ACC112 (cell line): ENCODE measurements at regions not wholly inside any gene's neighbourhood (a gene's known extent, or its start where the extent isn't known, plus 50 kb on each side); places are given as distances from the start of the nearest gene placed in this dataset.

Source experiments
- H2AFZ ChIP-seq: fragments of 200-600 bp; sonication (generic); one replicate; pipeline ENCODE4 v1.6.0; 2017; ENCODE audit warnings: antibody characterized with exemption, low read length; ENCODE audit not compliant: unreplicated experiment
- H3K27ac ChIP-seq: fragments of 200-600 bp; sonication (generic); 2 replicates; pipeline ENCODE4 v1.5.1; 2014; ENCODE audit warnings: low read depth, mild to moderate bottlenecking, antibody characterized with exemption, low read length, moderate library complexity
- H3K27me3 ChIP-seq: fragments of 200-600 bp; sonication (generic); 2 replicates; pipeline ENCODE4 v1.6.1; 2014; ENCODE audit warnings: mild to moderate bottlenecking, antibody characterized with exemption, low read length, moderate library complexity, mixed read lengths; ENCODE audit not compliant: insufficient read depth
- H3K36me3 ChIP-seq: fragments of 200-600 bp; sonication (generic); 2 replicates; pipeline ENCODE4 v1.6.1; 2016; ENCODE audit warnings: mild to moderate bottlenecking, antibody characterized with exemption, low read length, moderate library complexity, mixed read lengths; ENCODE audit not compliant: insufficient read depth
- H3K4me1 ChIP-seq: fragments of 200-600 bp; sonication (generic); one replicate; pipeline ENCODE4 v1.6.1; 2016; ENCODE audit warnings: low read length, mixed read lengths; ENCODE audit not compliant: insufficient read depth, unreplicated experiment, control insufficient read depth
- H3K4me3 ChIP-seq: fragments of 200-600 bp; sonication (generic); 2 replicates; pipeline ENCODE4 v1.5.1; 2014; ENCODE audit warnings: mild to moderate bottlenecking, low read depth, low read length
- H3K79me2 ChIP-seq: fragments of 200-600 bp; sonication (generic); one replicate; pipeline ENCODE4 v1.6.0; 2016; ENCODE audit warnings: low read length; ENCODE audit not compliant: control insufficient read depth, unreplicated experiment, insufficient read depth

DNA sequence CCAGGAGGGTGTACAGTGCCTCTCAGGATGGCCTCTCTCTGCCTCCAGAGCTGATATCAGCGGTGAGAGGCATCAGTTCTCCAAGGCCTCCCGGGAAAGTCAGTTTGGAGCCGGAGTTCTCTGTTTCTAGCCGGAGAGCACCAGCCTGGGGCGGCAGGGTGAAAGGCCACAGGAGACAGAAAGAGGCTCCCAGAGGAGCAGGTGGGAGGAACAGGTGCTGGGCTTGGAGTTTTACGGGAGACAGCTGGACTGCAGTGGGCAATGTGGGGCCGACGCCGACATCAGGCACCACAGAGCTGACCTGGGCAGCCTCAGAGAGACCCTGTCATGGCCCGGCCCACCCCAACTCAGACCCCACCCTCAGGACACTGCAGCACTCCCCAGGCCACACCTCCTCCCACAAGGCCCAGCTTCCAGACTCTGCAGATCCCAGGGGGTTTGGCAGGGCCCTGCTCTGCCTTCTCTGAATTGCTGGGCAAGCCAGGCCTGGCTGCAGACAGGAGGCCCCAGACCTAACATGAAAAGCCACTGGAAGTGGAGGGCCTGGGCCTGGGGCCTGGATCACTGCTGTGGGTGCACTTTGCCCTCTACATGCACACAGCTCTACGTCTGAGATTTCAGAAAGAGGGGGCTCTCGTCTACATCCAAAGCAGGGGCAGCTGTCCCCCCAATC lies 885.6 kb downstream of the BRD1 start:
- Histone ChIP-seq H3K4me3 (no peak overlapping the region), H3K79me2 (no peaks in the 10 kb centered on the region), H3K4me1 (no peaks in the 10 kb centered on the region), H3K27me3 (no peaks in the 10 kb centered on the region), H3K36me3 (no peaks in the 10 kb centered on the region), H2AFZ (no peak overlapping the region), H3K27ac (no peak overlapping the region)

DNA sequence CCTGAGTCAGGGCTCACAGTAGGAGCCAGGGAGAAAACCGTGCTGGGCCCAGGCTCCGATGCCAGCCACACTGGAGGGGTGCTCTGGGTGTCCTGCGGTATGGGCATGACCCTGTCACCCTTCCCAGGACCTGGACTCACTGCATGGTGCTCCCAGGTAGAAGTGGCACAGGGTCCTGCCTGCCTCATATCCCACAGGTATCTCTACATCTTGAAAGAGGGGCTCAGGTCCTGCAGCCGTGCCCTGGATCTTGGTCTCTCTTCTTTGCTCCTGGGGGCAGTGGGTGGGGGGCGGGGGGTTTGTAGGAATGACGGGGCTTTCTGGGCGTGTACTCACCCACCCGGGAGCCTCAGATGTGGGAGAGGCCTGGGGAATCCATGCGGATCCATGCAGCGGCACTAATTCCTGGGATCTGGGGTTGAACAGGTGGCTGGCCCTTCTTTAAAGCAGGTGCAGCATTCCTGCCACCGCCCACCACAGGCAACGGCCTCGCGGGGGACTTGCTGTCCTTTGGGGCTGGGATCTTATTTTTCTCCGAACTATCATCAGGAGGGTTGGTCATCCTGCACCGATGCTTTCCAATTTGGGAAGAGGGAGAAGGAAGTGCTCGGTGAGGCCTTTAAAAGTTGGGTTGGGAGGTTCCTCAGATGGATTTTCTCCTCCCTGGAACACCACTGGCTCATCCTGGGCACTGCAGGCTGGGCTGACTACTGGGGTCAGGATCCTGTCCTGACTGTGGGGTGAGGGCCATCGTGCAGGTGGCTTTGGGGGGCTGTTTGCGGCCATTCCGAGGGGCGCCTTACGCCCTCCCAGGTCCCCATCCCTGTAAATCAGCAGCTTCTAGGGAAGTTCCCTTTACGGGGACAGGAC lies 886.4 kb downstream of the BRD1 start:
- Histone ChIP-seq H3K27me3 (no peaks in the 10 kb centered on the region), H3K4me1 (no peaks in the 10 kb centered on the region), H3K4me3 (no peak overlapping the region), H3K79me2 (no peaks in the 10 kb centered on the region), H2AFZ (no peak overlapping the region), H3K27ac (no peak overlapping the region), H3K36me3 (no peaks in the 10 kb centered on the region)

DNA sequence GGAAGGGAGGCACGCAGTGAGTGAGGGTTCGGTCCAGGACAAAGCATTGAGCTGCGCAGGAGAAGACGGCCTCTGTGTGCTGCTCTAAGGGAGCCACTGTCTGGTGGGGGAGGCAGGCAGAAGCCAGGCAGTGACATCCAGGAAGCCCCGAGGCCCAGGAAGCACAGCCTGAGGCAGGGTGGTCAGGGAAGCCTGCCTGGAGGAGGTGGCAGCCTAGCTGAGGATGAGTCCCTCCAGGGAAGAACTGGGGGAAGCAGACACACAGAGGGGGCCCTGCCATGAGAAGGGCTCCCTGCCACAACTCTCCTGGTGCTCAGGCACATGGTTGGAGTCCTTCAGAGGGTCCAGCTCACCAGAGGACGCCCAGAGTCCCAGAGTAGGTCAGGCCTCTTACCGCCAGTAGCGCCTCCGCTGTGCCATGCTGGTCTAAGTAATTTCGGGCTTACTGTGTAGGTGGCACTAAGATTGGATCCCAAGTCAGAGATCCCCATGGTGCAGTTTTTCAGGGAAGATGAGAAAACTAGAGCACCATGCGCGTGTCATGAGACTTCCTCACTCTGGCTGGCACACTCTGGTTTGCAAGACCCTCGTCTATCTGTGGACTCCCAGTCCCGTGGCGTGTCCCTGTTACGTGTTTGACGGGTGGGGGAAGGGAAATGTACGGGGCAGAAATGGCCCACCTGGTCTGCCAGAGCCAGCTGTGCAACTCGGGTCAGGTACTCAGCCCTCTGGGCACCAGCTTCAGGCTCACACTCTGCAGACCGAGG lies 887.2 kb downstream of the BRD1 start:
- H3K4me3 ChIP-seq: no peak overlapping the region
- H3K36me3 ChIP-seq: no peaks in the 10 kb centered on the region
- H3K27ac ChIP-seq: no peak overlapping the region
- H3K4me1 ChIP-seq: no peaks in the 10 kb centered on the region
- H3K79me2 ChIP-seq: no peaks in the 10 kb centered on the region
- no peaks in the 10 kb centered on the region for H3K27me3 ChIP-seq
- no peak overlapping the region for H2AFZ ChIP-seq

DNA sequence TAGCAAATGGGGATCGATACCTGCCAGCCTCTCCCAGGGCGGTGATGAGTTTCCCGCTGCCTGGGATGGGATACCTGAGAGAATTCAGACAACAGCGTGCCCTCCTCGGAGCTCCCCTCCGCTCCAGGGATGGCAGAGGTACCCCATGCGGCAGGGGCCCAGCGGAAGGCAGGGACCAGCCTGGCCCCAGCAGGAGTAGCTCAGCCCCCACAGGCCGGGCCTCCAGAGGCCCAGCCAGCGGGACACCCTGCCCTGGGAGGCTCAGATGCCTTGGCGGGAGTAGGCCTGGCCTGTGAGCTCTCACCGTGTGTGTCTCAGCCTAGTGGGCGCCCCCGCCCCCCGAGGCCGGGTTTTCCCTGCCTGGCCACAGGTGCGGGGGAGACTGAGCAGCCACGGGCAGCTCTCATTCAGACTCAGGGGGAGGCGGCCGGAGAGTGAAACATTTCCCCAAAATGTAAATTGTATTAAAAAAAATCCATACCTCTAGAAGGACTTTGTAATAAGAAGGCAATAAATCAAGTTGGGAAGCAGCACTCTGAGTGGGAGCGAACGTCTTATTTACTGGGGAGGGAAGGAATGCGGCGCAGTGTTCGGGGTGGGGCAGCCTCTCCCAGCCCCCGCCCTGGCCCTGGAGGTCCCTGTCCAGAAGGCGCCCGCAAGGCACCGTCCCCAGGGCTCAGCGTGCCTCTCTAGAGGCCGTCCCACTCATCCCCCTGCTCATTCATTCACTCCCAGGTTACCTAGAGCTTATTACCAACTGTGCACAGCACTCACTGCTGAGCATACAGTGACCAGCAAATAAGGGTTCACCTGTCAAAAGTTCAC lies 888.0 kb downstream of the BRD1 start:
- no peaks in the 10 kb centered on the region for H3K4me1 ChIP-seq
- H3K4me3 ChIP-seq: no peak overlapping the region
- H2AFZ ChIP-seq: no peak overlapping the region
- no peaks in the 10 kb centered on the region for H3K36me3 ChIP-seq
- no peak overlapping the region for H3K27ac ChIP-seq
- H3K79me2 ChIP-seq: no peaks in the 10 kb centered on the region
- H3K27me3 ChIP-seq: no peaks in the 10 kb centered on the region

DNA sequence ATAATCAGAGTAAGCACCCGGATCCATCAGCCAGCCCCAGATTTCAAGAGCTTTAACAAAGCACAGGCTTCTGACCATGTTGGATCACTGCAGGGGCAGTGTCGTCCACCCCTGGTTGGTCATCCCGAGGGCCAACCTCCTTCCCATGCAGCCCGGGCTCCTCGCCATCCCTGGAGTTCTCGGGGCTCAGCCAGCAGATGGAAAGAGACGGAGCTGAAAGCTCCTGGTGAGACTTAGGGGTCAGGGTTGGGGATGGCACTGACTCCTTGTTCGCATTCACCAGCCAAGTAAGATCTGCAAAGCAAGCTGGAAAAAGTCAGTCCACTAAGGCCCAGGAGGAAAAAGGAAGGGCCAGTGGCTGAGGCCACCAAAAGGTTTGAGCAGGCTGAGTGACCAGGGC lies 888.9 kb downstream of the BRD1 start:
- Histone ChIP-seq H3K4me1 (no peaks in the 10 kb centered on the region), H3K27ac (no peak overlapping the region), H3K36me3 (no peaks in the 10 kb centered on the region), H3K4me3 (no peak overlapping the region), H2AFZ (no peak overlapping the region), H3K79me2 (no peaks in the 10 kb centered on the region), H3K27me3 (no peaks in the 10 kb centered on the region)

DNA sequence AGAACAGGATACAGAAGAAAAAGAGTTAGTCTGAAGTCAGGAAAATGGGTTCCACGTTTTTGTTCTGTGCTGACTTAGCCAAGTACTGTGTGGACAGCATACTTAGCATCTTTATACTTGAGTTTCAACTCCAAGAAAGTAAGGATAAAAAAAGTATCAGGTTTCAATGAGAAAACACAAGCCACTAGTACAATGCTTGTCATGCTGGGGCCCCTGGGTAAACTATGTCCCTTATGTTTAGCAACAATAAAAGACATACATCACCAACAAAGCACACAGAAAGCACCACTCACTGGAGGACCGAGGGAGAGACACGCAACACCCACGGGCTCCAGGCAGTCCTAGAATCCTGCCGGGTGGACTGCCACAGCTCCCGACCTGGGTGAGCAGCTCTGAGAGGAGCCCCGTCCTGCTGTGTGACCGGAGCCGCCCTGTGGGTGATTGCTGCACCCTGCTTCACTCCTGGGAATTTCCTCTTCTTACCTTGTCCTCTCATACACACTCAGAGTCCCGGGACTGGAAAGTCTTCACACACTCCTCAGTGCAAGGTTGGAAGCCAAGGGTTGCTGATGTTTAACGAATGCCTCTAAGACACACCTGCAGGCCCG lies 890.5 kb downstream of the BRD1 start:
- Histone ChIP-seq H3K4me3 (no peak overlapping the region), H2AFZ (no peak overlapping the region), H3K27me3 (no peaks in the 10 kb centered on the region), H3K4me1 (no peaks in the 10 kb centered on the region), H3K79me2 (no peaks in the 10 kb centered on the region), H3K36me3 (no peaks in the 10 kb centered on the region), H3K27ac (no peak overlapping the region)

DNA sequence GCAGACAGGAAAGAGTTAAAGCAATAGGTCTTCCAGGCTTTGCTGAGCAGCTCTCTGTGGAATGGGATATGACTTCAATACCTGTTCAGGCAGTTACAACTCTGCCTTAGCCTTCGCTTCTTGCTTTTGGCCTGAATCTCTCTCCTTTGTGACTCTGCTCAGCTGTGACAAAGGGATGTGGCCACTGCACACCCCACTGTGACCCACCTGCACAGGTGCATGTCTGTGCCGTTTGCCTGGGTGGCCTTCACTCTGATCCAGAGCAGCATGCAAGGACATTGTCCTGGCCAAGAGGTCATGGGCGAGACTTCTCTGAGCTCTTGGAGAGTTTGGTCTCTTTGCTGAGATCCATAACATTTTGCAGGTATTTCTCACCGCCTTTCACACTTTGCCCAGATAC lies 891.3 kb downstream of the BRD1 start:
- Histone ChIP-seq H3K4me1 (no peaks in the 10 kb centered on the region), H3K27ac (no peak overlapping the region), H3K36me3 (no peaks in the 10 kb centered on the region), H3K79me2 (no peaks in the 10 kb centered on the region), H3K27me3 (no peaks in the 10 kb centered on the region), H2AFZ (no peak overlapping the region), H3K4me3 (no peak overlapping the region)

- no peaks in the 10 kb centered on the region for H3K36me3 ChIP-seq
- no peak overlapping the region for H2AFZ ChIP-seq
- no peaks in the 10 kb centered on the region for H3K4me1 ChIP-seq
- H3K27me3 ChIP-seq: no peaks in the 10 kb centered on the region
- no peak overlapping the region for H3K4me3 ChIP-seq
- no peaks in the 10 kb centered on the region for H3K79me2 ChIP-seq
- H3K27ac ChIP-seq: no peak overlapping the region
Measured at GRCh38 chr22:48934446-48934845, 893.2 kb downstream of the BRD1 start.

GRCh38 chr22:48931452-48931851 lies 896.2 kb downstream of the BRD1 start:
- Histone ChIP-seq H2AFZ (no peak overlapping the region), H3K4me1 (no peaks in the 10 kb centered on the region), H3K4me3 (no peak overlapping the region), H3K27me3 (no peaks in the 10 kb centered on the region), H3K36me3 (no peaks in the 10 kb centered on the region), H3K27ac (no peak overlapping the region), H3K79me2 (no peaks in the 10 kb centered on the region)

DNA sequence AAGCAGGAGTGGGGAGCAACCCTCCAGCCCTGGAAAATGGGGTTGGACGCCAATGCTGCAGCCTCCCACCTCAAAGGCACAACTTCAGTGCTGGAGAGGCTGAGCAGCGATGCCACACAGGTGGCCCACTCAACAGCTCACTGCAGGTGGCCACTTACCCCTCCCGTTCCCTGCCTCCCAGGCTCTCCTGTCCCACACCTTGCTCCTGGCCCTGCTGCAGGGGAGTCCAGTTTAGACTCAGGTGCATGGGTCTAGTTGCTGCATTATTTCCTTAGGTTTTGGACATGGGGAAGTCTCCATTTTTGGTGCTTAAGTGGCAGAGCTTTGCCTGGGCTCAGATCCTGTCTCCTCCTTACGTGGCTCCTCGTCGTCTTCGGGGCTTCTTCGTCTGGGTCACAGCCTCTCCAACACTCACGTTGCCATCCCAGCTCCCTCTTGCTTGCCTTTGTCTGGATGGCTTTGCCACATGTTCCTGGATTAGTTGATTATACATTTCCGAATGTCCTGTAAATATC lies 898.3 kb downstream of the BRD1 start:
- Histone ChIP-seq H3K27ac (no peak overlapping the region), H3K79me2 (no peaks in the 10 kb centered on the region), H3K4me1 (no peaks in the 10 kb centered on the region), H3K27me3 (no peaks in the 10 kb centered on the region), H3K36me3 (no peaks in the 10 kb centered on the region), H3K4me3 (no peak overlapping the region), H2AFZ (no peak overlapping the region)
